Upper lobe of left lung (tissue), 4 donors: ENCODE measurements at regions not wholly inside any gene's neighbourhood (a gene's known extent, or its start where the extent isn't known, plus 50 kb on each side); places are given as distances from the start of the nearest gene placed in this dataset.

Source experiments
- CTCF ChIP-seq, 6 experiments: fragments of 450-650 bp in 4 of 6; fragments of 200-600 bp in 2 of 6; sonication (generic) in 2 of 6; IDR thresholded peaks; one replicate each; pipeline ENCODE4 v1.5.1; 2016 to 2019; ENCODE audit warnings: antibody characterized with exemption in 6 of 6
- POLR2A ChIP-seq, 4 donors: fragments of 450-650 bp; IDR thresholded peaks; one replicate each; pipeline ENCODE4 v1.5.1; 2016 to 2017; ENCODE audit warnings: antibody characterized with exemption in 4 of 4, mild to moderate bottlenecking in 2 of 4

GRCh38 chr22:49018601-49019000, 809.1 kb downstream of the BRD1 start:
- no peak for TF ChIP-seq CTCF (IDR thresholded peaks at IDR 0.05)
- TF ChIP-seq POLR2A (IDR thresholded peaks at IDR 0.05): no peak
